ENCODE measurements at regions not wholly inside any gene's neighbourhood (a gene's known extent, or its start where the extent isn't known, plus 50 kb on each side); places are given as distances from the start of the nearest gene placed in this dataset.

DNA sequence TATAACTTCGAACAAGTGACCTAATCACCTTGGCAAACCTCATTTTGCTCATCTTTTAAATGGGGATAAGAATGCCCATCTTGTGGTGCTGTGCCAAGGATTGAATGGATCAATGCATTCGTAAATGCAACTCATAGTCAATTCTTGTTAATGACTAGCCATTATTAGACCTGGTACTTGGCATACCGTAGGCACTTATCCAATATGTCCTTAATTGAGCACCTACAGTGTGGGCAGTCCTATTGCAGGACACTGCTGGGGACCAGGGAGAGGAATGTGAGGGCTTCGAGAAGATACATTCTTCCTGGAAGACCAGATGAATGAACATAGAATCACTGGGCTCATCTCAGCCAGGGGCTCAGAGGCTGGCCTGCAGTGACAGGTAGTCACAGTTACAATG, 177.2 kb upstream of the TLE3 start:
- Mint-ChIP-seq H3K9me3 (no peaks in the 10 kb centered on the region), H3K27me3 (ENCODE audit: low read depth) (peaks cover 18% of the 10 kb centered on the region), H3K36me3 (ENCODE audit: insufficient read depth in 2 of 2) (no peaks in the 10 kb centered on the region), H3K4me3 (no peak overlapping the region), H3K27ac (no peak overlapping the region), H3K4me1 (ENCODE audit: low read depth) (peaks cover 21% of the 10 kb centered on the region)
- no peak for DNase-seq
- no peak for ATAC-seq (replicated peaks in 1 of 2)

DNA sequence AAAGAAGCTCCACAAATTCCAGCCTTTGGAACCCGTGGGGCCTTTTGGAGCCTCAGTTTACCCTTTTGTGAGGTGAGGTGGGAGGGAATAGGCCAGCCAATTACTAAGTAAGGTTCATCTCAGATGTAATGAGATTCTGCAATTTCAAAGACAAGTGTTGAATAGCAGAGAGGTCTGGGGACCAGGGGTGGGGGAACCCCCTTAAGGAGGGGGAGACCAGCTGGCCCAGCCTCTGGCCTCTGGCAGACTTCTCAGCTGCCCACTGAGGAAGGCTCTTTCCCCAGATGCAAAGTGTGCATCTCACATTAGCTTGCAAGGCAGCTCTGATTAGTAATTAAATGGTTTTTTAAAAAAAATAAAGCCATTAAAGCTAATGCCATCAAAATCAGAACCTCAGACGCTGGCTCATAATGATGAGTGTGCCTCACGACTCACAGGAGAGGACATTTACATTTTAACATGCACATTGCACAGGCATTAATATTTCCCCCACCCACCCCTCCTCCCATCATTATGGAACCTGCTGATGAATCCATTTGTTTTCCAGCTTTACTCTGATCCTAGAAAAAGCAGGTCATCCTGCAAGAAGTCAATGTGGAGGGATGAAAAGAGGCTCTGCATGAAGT, 176.7 kb upstream of the TLE3 start:
- Mint-ChIP-seq H3K27ac (no peak overlapping the region), H3K27me3 (ENCODE audit: low read depth) (peaks cover 24% of the 10 kb centered on the region), H3K9me3 (no peaks in the 10 kb centered on the region), H3K36me3 (ENCODE audit: insufficient read depth in 2 of 2) (no peaks in the 10 kb centered on the region), H3K4me3 (no peak overlapping the region), H3K4me1 (ENCODE audit: low read depth) (peaks cover 26% of the 10 kb centered on the region)
- DNase-seq (no peak), ATAC-seq (replicated peaks in 1 of 2) (no peak)

DNA sequence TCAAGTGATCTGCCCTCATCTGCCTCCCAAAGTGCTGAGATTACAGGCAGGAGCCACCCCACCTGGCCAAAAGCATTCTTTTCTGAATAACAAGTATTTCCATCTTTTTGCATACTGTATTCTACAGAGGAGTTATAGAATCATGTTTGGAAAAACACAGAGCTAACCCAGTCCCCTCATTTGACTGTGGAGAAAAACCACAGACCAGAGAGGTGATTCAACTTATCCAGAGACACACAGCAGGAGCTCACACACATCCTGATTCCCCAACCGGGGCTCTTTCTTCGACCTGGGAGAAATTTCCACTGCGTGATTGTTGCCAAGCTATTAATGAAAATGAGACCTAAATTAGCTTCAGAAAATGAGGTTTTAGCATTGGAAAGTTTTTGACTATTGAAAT, 176.1 kb upstream of the TLE3 start:
- H3K9me3 Mint-ChIP-seq, result no peaks in the 10 kb centered on the region
- no peaks in the 10 kb centered on the region for H3K36me3 Mint-ChIP-seq (ENCODE audit: insufficient read depth in 2 of 2)
- H3K27ac Mint-ChIP-seq, result no peak overlapping the region
- peaks cover 31% of the 10 kb centered on the region for H3K4me1 Mint-ChIP-seq (ENCODE audit: low read depth)
- no peak for DNase-seq
- ATAC-seq (replicated peaks in 1 of 2), result no peak
- no peak overlapping the region for H3K4me3 Mint-ChIP-seq
- peaks cover 25% of the 10 kb centered on the region for H3K27me3 Mint-ChIP-seq (ENCODE audit: low read depth)

DNA sequence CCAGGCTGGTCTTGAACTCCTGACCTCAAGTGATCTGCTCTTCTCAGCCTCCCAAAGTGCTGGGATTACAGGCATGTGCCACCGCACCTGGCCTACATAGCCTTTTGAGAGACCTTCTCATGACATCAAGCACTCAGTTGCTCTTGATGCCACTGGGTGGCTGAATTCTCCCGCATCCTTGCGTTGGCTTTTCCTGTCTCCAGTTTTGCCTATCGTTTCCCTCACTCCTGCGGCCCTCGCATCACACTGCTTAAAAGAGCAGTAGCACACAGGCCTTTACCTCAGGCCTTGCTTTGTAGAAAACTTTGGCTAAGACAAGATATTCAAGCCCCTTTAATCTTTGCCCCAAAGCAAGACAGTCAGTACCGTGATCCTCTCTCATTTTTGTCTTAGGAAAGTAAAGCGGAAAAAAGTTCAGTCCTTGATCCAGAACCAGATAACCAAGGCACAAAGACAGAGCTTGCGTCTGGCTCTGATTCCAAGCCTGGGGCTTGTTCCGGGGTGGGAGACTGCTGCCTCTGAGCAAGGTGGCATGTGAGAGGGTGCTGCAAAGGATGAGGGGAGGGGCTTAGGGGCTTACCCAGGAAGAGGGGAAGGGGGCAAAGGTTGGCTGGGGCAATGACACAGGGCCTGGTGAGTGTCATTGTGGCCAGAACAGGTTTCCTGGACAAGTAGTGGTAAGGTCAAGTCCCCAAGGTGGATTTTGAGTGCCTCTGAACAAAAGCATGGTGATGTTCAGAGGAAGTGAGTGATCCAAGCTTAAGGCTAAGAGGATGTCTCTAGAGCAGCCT, 175.0 kb upstream of the TLE3 start:
- Mint-ChIP-seq H3K27me3 (ENCODE audit: low read depth) (peaks cover 27% of the 10 kb centered on the region), H3K36me3 (ENCODE audit: insufficient read depth in 2 of 2) (peaks cover 0 to 2% of the 10 kb centered on the region in 2 donors), H3K4me3 (no peak overlapping the region), H3K9me3 (no peaks in the 10 kb centered on the region), H3K4me1 (ENCODE audit: low read depth) (peaks cover 42% of the 10 kb centered on the region), H3K27ac (no peak overlapping the region)
- ATAC-seq (replicated peaks in 1 of 2) (no peak), DNase-seq (no peak)

DNA sequence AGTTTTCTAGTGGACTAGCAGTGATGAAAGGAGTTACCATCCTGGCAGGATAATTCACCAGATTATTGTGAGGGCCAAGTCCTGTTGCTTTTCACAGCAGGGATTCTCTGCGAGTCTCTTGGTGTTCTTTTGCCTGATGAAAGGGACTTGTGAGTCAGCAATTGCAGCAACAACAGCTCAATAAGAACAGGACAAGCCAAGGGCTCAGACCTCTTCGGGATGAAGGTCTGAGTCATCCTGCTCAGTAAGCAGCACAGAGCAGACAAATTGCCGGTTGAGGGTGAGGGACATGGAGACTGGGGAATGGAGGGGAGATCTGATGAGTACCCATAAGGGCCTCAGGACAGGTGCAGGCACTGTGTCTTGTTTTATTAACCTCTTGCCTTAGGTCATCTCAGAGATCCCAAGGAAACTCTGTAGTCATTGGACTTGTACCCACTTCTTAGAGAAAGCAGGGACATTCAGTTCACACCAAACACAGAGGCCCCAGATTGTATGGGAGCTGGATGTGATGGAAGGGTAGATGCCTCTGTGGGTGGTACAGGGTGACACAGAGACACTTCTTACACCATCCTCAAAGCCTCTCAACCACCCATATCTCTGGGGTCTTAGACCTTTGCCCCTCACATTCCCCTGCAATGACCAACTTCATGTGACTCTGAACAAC, 173.8 kb upstream of the TLE3 start:
- no peaks in the 10 kb centered on the region for H3K9me3 Mint-ChIP-seq
- no peak for DNase-seq

DNA sequence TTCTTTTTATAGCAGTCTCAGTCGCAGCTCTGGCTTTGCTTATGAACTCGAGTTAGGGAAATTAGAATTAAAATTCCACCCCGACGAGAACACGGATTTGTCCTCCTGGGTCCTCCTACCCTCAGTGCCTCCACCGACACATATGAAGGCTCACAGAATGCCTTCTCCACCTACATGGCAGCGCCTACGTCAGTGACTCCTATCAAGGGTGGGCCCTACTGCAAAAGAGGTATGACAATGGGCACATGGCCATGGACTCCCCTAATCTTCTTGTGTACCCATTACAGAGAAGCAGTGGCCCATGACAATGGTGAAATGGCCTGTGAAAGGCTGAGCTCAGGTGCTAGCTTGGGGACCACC, 173.0 kb upstream of the TLE3 start:
- Mint-ChIP-seq H3K4me1 (ENCODE audit: low read depth) (peaks cover 59% of the 10 kb centered on the region), H3K27ac (no peak overlapping the region), H3K9me3 (no peaks in the 10 kb centered on the region), H3K27me3 (ENCODE audit: low read depth) (peaks cover 42% of the 10 kb centered on the region), H3K36me3 (ENCODE audit: insufficient read depth in 2 of 2) (peaks cover 0 to 2% of the 10 kb centered on the region in 2 donors), H3K4me3 (no peak overlapping the region)
- DNase-seq, result no peak
- ATAC-seq (replicated peaks in 1 of 2), result no peak

More for the DNA sequence above, 173.8 kb upstream of the TLE3 start:
- no peak overlapping the region for H3K27ac Mint-ChIP-seq
- ATAC-seq (replicated peaks in 1 of 2), result peak; percentile 49 to 56
- peaks cover 0 to 2% of the 10 kb centered on the region in 2 donors for H3K36me3 Mint-ChIP-seq (ENCODE audit: insufficient read depth in 2 of 2)
- peaks cover 33% of the 10 kb centered on the region for H3K27me3 Mint-ChIP-seq (ENCODE audit: low read depth)
- peaks cover 51% of the 10 kb centered on the region for H3K4me1 Mint-ChIP-seq (ENCODE audit: low read depth)
- H3K4me3 Mint-ChIP-seq, result no peak overlapping the region

DNA sequence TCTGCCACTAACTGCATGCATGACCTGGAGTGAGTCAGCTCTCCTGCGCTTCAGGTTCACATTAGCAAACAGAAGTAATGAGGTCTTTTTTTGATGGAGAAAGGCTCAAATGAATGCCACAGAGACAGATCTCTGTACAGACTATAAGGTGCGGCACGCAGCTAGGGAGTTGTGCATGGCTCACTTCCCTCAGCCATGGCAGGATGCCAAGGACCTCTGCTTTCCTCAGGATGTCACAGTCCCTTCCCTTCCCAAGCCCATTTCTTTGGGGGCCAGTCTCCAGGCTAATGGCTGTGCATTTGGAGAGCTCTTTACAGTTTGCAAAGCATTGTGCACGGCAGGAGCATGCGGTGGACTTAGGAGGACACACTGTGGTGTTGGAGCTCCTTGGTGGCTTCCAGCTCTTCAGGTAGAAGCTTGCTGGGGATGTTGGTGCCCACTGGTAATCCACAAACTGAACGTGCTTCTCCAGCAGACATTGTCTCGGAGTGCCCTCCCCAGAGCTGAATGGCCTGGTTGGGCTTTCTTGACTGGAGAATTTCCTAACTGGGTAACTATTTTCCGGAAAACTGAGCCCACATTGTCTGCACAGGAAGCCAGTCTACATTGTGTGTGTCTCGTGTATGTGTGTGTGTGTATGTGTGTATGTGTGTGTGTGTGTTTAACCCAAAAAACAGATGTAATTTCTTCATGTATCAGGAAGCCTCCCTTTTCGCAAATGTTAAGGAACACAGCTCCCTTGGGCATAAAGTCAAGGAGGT, 172.5 kb upstream of the TLE3 start:
- H3K4me1 Mint-ChIP-seq (ENCODE audit: low read depth), result peaks cover 65% of the 10 kb centered on the region
- DNase-seq (no peak), ATAC-seq (replicated peaks in 1 of 2) (no peak)
- H3K27ac Mint-ChIP-seq, result no peak overlapping the region
- no peaks in the 10 kb centered on the region for H3K9me3 Mint-ChIP-seq
- H3K27me3 Mint-ChIP-seq (ENCODE audit: low read depth), result peaks cover 47% of the 10 kb centered on the region
- no peak overlapping the region for H3K4me3 Mint-ChIP-seq
- H3K36me3 Mint-ChIP-seq (ENCODE audit: insufficient read depth in 2 of 2), result peaks cover 0 to 2% of the 10 kb centered on the region in 2 donors

DNA sequence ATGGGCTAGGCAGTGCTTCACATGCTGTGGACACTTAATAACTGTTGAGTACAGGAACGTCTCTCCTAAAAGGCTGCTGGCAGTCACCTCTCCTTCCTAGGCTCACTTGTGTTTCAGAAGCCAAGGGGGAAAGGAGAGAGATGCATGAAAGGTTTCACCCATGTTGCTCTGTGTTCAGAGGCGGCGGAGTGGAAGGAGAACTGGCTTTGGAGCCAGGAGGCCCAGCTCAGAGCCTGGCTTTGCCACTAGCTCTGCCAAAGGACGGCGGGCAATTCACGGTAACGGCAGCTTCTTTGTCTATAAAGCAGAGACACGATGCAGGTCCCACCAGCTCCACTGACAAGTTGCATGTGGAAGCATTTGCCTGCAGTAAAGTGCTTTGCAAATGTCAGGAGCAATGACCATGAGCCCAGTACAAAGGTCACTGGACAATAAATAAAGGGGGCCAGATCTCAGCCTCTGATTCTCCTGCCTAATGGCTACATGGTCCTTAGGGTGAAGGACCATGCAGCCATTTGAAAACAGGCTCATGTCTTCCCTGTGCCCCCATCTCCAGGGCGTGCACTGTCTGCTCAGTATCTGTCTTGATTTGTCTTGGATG, 171.7 kb upstream of the TLE3 start:
- no peak overlapping the region for H3K27ac Mint-ChIP-seq
- no peaks in the 10 kb centered on the region for H3K9me3 Mint-ChIP-seq
- DNase-seq (no peak), ATAC-seq (replicated peaks in 1 of 2) (no peak)
- H3K4me3 Mint-ChIP-seq, result no peak overlapping the region
- H3K4me1 Mint-ChIP-seq (ENCODE audit: low read depth), result peaks cover 65% of the 10 kb centered on the region
- H3K27me3 Mint-ChIP-seq (ENCODE audit: low read depth), result peaks cover 49% of the 10 kb centered on the region
- H3K36me3 Mint-ChIP-seq (ENCODE audit: insufficient read depth in 2 of 2), result peaks cover 0 to 2% of the 10 kb centered on the region in 2 donors

DNA sequence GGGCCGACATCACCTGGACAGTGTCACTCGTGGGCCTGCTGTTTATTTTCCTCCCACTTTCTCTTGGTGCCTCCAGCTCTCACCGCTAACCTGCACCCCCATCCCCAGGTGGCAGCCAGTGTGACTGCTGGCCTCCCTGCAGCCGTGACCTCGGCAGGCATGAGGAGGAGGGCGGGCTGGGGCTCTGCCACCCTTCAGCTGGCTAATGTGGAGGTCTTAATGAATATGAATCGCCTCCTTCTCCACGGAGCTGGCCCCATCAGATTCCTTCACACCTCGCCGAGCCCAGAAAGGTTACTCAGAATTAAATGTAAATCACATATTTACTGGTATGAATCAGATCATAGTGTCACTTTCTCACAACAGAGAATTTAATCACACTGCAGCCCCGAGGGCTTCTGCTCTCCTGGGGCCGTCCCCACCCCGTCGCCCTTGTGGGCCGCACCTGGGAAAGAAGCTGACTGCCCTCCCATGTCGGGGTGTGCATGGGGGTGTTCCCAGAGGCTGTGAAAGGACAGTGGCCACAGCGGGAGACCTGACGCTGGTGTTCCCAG, 171.1 kb upstream of the TLE3 start:
- H3K9me3 Mint-ChIP-seq, result no peaks in the 10 kb centered on the region
- H3K4me3 Mint-ChIP-seq, result peak overlapping the region in 1 of 2 donors; percentile 32
- H3K4me1 Mint-ChIP-seq (ENCODE audit: low read depth), result peaks cover 66% of the 10 kb centered on the region
- ATAC-seq (replicated peaks in 1 of 2), result peak; percentile 57 to 66
- peak in 1 of 2 donors; percentile 21 for DNase-seq
- H3K27ac Mint-ChIP-seq, result no peak overlapping the region
- peaks cover 0 to 2% of the 10 kb centered on the region in 2 donors for H3K36me3 Mint-ChIP-seq (ENCODE audit: insufficient read depth in 2 of 2)
- H3K27me3 Mint-ChIP-seq (ENCODE audit: low read depth), result peaks cover 49% of the 10 kb centered on the region

DNA sequence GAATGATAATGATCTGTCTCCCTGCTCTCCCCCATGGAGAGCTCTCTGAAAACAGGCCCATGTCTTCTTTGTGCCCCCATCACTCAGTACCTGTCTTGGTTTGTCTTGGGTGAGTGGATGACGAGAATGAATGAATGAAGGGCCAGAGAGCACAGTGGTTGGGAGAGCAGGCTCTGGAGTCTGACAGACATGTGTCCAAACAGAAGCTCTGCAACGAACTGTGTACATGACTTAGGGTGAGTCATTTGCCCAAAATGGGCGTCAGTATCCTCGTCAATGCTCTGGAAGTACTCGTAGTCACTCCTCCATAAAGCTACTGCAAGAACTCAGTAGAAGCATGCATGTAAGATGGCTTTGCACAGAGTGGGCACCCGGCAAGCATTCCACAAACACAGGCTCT, 170.2 kb upstream of the TLE3 start:
- DNase-seq, result no peak
- peaks cover 49% of the 10 kb centered on the region for H3K27me3 Mint-ChIP-seq (ENCODE audit: low read depth)
- peak in 1 of 2 donors; percentile 31 for ATAC-seq (replicated peaks in 1 of 2)
- H3K4me3 Mint-ChIP-seq, result no peak overlapping the region
- no peak overlapping the region for H3K27ac Mint-ChIP-seq
- H3K4me1 Mint-ChIP-seq (ENCODE audit: low read depth), result peaks cover 68% of the 10 kb centered on the region
- H3K9me3 Mint-ChIP-seq, result no peaks in the 10 kb centered on the region
- H3K36me3 Mint-ChIP-seq (ENCODE audit: insufficient read depth in 2 of 2), result peaks cover 0 to 2% of the 10 kb centered on the region in 2 donors

DNA sequence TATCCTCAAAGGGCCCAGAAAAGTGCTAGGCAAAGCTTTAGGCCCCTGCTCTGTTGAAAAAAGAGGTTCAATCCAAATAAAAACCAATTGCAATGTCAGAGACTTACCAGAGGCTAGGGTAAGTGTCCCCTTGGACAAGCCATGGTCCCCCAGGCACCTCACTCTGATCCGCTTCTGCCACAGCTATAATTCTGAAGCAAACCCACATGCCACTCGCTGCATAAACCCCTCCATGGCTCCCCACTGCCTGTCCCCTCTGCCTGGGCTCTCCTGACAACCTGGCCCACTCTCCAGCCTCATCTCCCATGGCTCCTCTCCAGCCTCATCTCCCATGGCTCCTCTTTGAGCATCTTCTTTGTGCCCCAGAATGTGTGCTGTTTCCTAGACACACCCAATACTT, 169.6 kb upstream of the TLE3 start:
- no peaks in the 10 kb centered on the region for H3K9me3 Mint-ChIP-seq
- H3K36me3 Mint-ChIP-seq (ENCODE audit: insufficient read depth in 2 of 2), result peaks cover 0 to 2% of the 10 kb centered on the region in 2 donors
- no peak for DNase-seq
- no peak overlapping the region for H3K27ac Mint-ChIP-seq
- no peak overlapping the region for H3K4me3 Mint-ChIP-seq
- H3K27me3 Mint-ChIP-seq (ENCODE audit: low read depth), result peaks cover 49% of the 10 kb centered on the region
- H3K4me1 Mint-ChIP-seq (ENCODE audit: low read depth), result peaks cover 71% of the 10 kb centered on the region
- ATAC-seq (replicated peaks in 1 of 2), result no peak

DNA sequence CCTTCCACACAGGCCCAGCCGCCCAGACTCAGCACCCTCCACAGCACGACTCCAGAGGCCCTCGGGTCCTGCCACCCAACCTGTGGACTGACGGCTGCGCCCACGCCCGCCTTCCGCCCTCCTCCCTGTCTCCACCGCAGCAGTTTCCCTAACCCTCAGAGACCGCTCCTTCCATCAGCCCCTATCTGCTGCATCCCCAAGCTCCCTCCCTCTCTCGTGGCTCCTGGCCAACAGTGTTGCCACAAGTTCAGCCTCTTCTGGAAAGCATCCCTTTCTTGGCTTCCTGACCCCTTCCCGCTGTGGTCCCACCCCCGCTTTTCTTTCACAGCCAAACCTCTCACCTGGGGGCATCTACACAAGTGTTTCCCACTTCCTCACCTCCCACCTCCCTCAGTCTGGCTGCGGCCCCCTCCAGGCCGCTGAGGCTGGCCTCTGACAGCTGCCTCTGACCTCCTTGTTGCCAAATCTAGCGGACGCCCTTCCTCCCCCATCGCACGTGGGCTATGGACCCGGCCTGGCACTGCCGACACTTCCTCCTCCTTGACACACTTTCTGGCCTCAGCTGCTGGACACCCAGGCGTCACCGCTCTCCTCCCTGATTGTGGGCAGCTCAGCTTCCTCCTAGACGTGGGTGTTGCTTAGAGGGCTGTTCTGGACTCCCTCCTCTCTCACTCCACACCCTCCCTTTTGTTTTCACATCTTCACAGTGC, 168.8 kb upstream of the TLE3 start:
- H3K36me3 Mint-ChIP-seq (ENCODE audit: insufficient read depth in 2 of 2), result peaks cover 0 to 2% of the 10 kb centered on the region in 2 donors
- DNase-seq (no peak), ATAC-seq (replicated peaks in 1 of 2) (no peak)
- peaks cover 49% of the 10 kb centered on the region for H3K27me3 Mint-ChIP-seq (ENCODE audit: low read depth)
- H3K4me1 Mint-ChIP-seq (ENCODE audit: low read depth), result peaks cover 74% of the 10 kb centered on the region
- H3K9me3 Mint-ChIP-seq, result no peaks in the 10 kb centered on the region
- no peak overlapping the region for H3K27ac Mint-ChIP-seq
- peak overlapping the region in 1 of 2 donors; percentile 23 for H3K4me3 Mint-ChIP-seq

Data from activated T-cell treated with anti-CD3 and anti-CD28 coated beads, Interleukin-2, amount 50 U/mL, for 72 hours (primary cell).